Activated T-cell treated with anti-CD3 and anti-CD28 coated beads, Interleukin-2, amount 50 U/mL, for 4 hours (primary cell): ENCODE measurements at regions not wholly inside any gene's neighbourhood (a gene's known extent, or its start where the extent isn't known, plus 50 kb on each side); places are given as distances from the start of the nearest gene placed in this dataset.
"Not testable (repeated sequence)": the region's sequence is repeated elsewhere in the genome, so short reads cannot be mapped to it uniquely, and the experiment has no call there.

ENCODE experiments used
- ATAC-seq, 2 donors: fragments of 200-7000 bp; cut with Tn5 transposase; one replicate each; pipeline ENCODE4 v1.10.0; 2021
- DNase-seq: peaks from one replicate; pipeline ENCODE4 v3.0.0-alpha.2; 2020
- H3K27me3 Mint-ChIP-seq: one replicate; pipeline ENCODE4 v1.8.0; 2021; ENCODE audit warnings: low read depth, mixed read lengths
- H3K36me3 Mint-ChIP-seq: one replicate; pipeline ENCODE4 v1.8.0; 2022; ENCODE audit warnings: mixed read lengths; ENCODE audit not compliant: insufficient read depth
- H3K4me1 Mint-ChIP-seq: one replicate; pipeline ENCODE4 v1.8.0; 2021; ENCODE audit warnings: low read depth, mixed read lengths
- H3K4me3 Mint-ChIP-seq: one replicate; pipeline ENCODE4 v1.8.0; 2021; ENCODE audit warnings: mild to moderate bottlenecking, moderate library complexity, mixed read lengths
- H3K9me3 Mint-ChIP-seq: one replicate; pipeline ENCODE4 v1.8.0; 2021; ENCODE audit warnings: mixed read lengths

DNA sequence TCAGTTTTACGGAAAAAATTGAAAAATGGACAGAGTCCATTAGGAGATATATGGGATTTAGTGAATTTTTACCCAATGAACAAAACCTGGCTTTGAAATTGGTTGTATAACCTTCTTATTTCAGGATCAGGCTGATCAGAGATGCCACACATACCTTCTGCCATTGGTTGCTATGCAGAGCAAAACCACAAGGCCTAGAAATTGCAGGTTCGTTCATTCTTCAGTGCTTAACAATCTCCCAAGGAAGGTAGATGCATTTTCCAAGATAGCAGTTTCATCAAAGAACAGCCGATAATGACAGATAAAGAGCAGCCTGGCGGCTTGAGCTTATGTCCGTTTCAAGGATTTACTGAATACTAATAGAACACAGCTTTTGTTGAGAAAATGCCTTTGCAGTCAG, 868.8 kb downstream of the EPHA4 start:
- Mint-ChIP-seq H3K4me3 (no peak overlapping the region), H3K36me3 (no peaks in the 10 kb centered on the region), H3K9me3 (peaks cover 14% of the 10 kb centered on the region), H3K4me1 (no peaks in the 10 kb centered on the region), H3K27me3 (no peaks in the 10 kb centered on the region)
- no peak for ATAC-seq
- no peak for DNase-seq

DNA sequence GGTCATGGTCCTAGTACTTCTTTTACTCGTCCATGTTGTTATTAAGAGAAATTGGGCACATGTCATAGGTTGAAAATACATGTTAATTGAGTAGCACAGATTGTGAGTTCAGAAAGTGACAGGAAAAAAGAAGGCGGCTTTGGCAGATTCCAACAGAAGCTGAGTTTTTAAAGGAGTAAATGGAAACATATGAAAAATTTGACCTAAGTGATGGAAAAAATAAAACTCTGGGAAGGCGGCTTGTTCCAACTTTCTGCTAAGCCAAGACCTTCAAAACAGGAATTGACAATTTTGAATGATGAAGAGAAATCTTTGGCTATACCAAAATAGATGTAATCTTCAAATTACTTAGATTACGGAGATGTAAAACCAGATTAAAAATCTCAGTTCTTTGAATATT, 868.0 kb downstream of the EPHA4 start:
- DNase-seq = no peak
- H3K9me3 Mint-ChIP-seq = peaks cover 14% of the 10 kb centered on the region
- no peak for ATAC-seq
- H3K4me1 Mint-ChIP-seq = no peaks in the 10 kb centered on the region
- no peaks in the 10 kb centered on the region for H3K27me3 Mint-ChIP-seq
- no peaks in the 10 kb centered on the region for H3K36me3 Mint-ChIP-seq
- no peak overlapping the region for H3K4me3 Mint-ChIP-seq

DNA sequence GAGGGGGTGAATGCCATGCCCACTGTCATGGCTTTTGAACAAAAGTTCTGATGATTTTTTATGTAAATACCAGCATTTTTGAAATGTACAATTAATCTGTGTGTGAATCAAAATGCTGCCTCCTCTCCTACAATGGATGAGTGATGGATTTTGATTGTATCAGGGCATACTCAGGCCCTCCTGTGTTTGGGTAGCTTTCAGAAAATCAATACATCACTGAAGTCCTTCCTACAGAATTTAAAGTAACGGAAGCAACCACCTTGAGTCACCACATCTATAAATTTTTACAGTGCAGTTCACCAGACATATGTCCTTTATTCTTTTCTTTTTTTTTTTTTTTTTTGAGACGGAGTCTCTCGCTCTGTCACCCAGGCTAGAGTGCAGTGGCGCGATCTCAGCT, 867.3 kb downstream of the EPHA4 start:
- no peak for DNase-seq
- no peaks in the 10 kb centered on the region for H3K4me1 Mint-ChIP-seq
- no peaks in the 10 kb centered on the region for H3K27me3 Mint-ChIP-seq
- H3K4me3 Mint-ChIP-seq = no peak overlapping the region
- H3K36me3 Mint-ChIP-seq = no peaks in the 10 kb centered on the region
- no peak for ATAC-seq
- H3K9me3 Mint-ChIP-seq = peaks cover 14% of the 10 kb centered on the region

DNA sequence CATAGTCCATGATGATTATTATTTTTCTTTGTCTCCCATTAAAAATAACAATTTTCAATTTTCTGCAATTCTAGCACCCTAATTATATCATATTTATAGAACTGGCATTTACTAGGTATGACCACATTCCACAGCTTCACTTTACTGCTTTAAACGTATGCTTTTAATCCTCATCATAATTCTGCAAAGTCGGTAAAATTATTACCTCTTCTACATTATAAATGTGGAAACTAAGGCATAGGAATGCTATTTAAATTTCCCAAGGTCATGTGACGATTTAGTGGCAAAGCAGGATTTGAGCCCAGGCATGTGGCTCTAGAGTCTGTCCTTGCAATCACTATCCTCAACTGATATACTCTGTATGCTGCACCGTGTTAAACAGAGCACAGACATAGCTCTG, 866.4 kb downstream of the EPHA4 start:
- Mint-ChIP-seq H3K4me1 (no peaks in the 10 kb centered on the region), H3K27me3 (no peaks in the 10 kb centered on the region), H3K36me3 (no peaks in the 10 kb centered on the region)

DNA sequence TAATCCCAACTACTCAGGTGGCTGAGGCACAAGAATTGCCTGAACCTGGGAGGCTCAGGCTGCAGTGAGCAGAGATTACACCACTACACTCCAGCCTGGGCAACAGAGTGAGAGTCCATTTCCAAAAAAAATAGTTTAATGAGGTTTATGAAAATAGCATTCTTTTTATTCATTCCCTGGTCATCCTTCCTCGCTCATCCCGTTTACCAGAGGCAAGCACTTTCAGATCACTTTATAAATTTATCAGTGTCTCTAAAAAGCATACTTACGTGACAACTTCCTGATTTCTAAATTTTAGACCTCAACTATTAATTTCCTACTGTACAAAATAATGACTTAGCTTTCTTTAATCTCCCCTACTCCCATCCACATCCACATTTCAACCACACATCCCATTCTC, 864.8 kb downstream of the EPHA4 start:
- peaks cover 2% of the 10 kb centered on the region for H3K27me3 Mint-ChIP-seq
- no peaks in the 10 kb centered on the region for H3K4me1 Mint-ChIP-seq
- no peaks in the 10 kb centered on the region for H3K9me3 Mint-ChIP-seq
- H3K4me3 Mint-ChIP-seq = no peak overlapping the region
- H3K36me3 Mint-ChIP-seq = no peaks in the 10 kb centered on the region
- no peak for ATAC-seq
- no peak for DNase-seq

More for the DNA sequence above, 866.4 kb downstream of the EPHA4 start:
- ATAC-seq (no peak), DNase-seq (no peak)
- Mint-ChIP-seq H3K9me3 (peaks cover 13% of the 10 kb centered on the region), H3K4me3 (no peak overlapping the region)

- Mint-ChIP-seq H3K9me3 (no peaks in the 10 kb centered on the region), H3K4me3 (no peak overlapping the region)
- ATAC-seq = no peak
These were observed 863.7 kb downstream of the EPHA4 start for GRCh38 chr2:220708366-220708765.

DNA sequence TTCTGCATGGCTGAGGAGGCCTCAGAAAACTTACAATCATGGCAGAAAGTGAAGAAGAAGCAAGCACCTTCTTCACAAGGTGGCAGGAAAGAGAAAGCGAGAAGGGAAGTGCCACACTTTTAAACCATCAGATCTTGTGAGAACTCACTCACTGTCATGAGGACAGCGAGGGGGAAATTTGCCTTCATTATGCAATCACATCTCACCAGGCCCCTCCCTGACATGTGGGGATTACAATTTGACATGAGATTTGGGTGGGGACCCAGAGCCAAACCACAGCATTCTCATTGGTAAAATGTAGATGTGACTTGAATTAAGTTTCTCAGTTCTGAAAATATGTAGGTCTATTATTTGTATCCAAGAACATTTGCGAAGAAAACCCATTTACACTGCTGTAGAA, 854.8 kb downstream of the EPHA4 start:
- H3K4me3 Mint-ChIP-seq = no peak overlapping the region
- H3K27me3 Mint-ChIP-seq = peaks cover 2% of the 10 kb centered on the region
- no peak for DNase-seq
- no peak for ATAC-seq
- H3K4me1 Mint-ChIP-seq = no peaks in the 10 kb centered on the region
- no peaks in the 10 kb centered on the region for H3K36me3 Mint-ChIP-seq
- no peaks in the 10 kb centered on the region for H3K9me3 Mint-ChIP-seq

More at GRCh38 chr2:220708366-220708765, 863.7 kb downstream of the EPHA4 start:
- Mint-ChIP-seq H3K4me1 (no peaks in the 10 kb centered on the region), H3K36me3 (no peaks in the 10 kb centered on the region), H3K27me3 (peaks cover 2% of the 10 kb centered on the region)
- no peak for DNase-seq

GRCh38 chr2:220736778-220737177, 835.3 kb downstream of the EPHA4 start:
- Mint-ChIP-seq H3K9me3 (peaks cover 5% of the 10 kb centered on the region), H3K36me3 (no peaks in the 10 kb centered on the region), H3K4me1 (no peaks in the 10 kb centered on the region), H3K4me3 (no peak overlapping the region), H3K27me3 (peaks cover 6% of the 10 kb centered on the region)
- DNase-seq = no peak
- ATAC-seq = no peak

DNA sequence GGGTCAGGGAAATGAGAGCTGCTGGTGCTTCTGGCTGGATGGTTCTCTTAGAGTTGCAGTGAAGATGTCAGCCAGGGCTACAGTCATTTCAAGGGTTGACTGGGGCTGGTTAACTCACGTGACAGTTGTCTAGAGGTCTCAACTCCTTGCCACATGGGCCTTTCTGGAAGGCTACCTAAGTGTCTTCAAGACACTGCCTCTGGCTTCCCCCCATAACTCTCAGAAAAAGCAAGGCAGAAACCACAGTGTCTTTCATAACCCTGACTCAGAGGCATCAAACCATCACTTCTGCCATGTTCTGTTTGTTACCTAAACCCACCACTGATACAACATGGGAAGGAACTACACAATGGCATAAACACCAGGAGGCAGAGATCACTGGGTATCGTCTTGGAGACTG, 828.9 kb downstream of the EPHA4 start:
- DNase-seq (no peak), ATAC-seq (no peak)
- Mint-ChIP-seq H3K4me1 (no peaks in the 10 kb centered on the region), H3K27me3 (peaks cover 2% of the 10 kb centered on the region), H3K4me3 (no peak overlapping the region), H3K9me3 (peaks cover 5% of the 10 kb centered on the region), H3K36me3 (no peaks in the 10 kb centered on the region)

DNA sequence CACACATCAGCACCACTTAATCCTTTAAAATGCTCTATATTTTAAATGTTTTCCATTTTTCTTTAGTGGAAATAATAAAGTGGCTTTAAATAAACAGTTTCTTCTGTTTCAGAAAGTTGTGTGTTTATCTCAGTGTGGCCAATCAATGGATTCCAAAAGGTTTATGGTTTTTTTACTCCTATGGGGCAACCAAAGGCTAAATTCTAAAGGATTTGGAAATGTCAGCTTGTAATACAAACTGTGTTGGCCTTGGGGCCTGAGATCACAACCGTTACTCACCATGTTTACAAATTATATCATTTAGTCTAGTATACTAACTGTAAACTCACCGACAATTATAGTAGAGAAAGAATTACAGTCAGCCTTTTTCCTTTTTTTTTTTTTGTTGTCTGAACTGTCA, 827.2 kb downstream of the EPHA4 start:
- Mint-ChIP-seq H3K4me1 (no peaks in the 10 kb centered on the region), H3K27me3 (peaks cover 2% of the 10 kb centered on the region), H3K9me3 (no peaks in the 10 kb centered on the region), H3K36me3 (no peaks in the 10 kb centered on the region), H3K4me3 (no peak overlapping the region)
- ATAC-seq = no peak
- DNase-seq = no peak

- ATAC-seq = no peak
- H3K36me3 Mint-ChIP-seq = no peaks in the 10 kb centered on the region
These were observed 826.4 kb downstream of the EPHA4 start for GRCh38 chr2:220745682-220746081.

DNA sequence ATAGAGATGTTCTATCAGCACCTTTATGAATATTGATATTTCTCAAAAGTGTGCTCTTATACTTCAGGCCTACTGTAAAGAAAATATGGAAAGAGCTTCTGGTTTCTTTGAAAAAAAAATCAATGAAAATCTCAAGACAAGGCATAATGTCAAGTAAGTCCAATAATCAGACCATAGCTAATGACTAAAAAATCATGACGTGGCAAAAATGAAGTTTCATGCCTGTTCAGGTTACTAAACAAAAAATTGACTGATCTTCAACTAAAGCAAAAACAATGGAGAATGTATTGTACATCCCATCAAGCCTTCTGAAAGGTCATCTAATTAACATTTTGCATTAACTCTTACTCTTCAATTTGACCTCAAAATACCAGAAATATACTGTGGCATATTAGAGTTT, 824.4 kb downstream of the EPHA4 start:
- no peaks in the 10 kb centered on the region for H3K4me1 Mint-ChIP-seq
- H3K27me3 Mint-ChIP-seq = no peaks in the 10 kb centered on the region
- no peak overlapping the region for H3K4me3 Mint-ChIP-seq
- ATAC-seq (no peak), DNase-seq (no peak)
- no peaks in the 10 kb centered on the region for H3K36me3 Mint-ChIP-seq
- no peaks in the 10 kb centered on the region for H3K9me3 Mint-ChIP-seq

More at GRCh38 chr2:220745682-220746081, 826.4 kb downstream of the EPHA4 start:
- Mint-ChIP-seq H3K9me3 (no peaks in the 10 kb centered on the region), H3K4me3 (no peak overlapping the region), H3K27me3 (no peaks in the 10 kb centered on the region), H3K4me1 (no peaks in the 10 kb centered on the region)
- no peak for DNase-seq

DNA sequence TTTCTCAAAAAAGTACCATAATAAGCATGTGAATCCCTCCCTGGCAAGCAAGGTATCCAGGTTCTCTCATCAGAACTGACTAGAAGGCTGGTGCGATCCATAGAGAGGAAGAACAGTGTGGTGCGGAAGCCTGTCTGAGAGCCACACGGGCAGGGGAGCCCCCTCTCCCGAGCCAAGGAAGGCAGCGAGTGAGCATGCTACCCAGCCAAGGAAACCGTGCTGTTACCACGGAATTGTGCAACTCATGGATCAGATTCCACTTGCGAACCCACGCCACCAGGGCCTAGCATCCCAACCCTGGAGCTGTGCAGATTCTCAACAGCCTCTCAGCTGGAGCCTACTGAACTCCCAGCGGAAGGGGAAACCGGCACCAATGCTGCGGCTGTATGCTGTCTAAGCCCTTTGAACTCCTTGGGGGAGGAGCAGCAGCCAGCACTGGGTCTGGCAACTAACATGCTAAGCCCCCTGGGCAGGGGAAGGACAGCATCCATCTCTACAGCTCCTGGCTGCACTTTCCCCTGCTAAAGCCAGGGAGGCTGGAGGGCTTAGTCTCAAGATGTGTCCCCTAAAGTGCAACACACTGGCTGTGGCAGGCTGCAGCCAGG, 823.1 kb downstream of the EPHA4 start:
- H3K27me3 Mint-ChIP-seq = no peaks in the 10 kb centered on the region
- H3K4me3 Mint-ChIP-seq = no peak overlapping the region
- H3K36me3 Mint-ChIP-seq = no peaks in the 10 kb centered on the region
- ATAC-seq (no peak), DNase-seq (no peak)
- no peaks in the 10 kb centered on the region for H3K4me1 Mint-ChIP-seq
- no peaks in the 10 kb centered on the region for H3K9me3 Mint-ChIP-seq

GRCh38 chr2:220753486-220753885, 818.6 kb downstream of the EPHA4 start:
- no peaks in the 10 kb centered on the region for H3K4me1 Mint-ChIP-seq
- no peak overlapping the region for H3K4me3 Mint-ChIP-seq
- no peaks in the 10 kb centered on the region for H3K27me3 Mint-ChIP-seq

DNA sequence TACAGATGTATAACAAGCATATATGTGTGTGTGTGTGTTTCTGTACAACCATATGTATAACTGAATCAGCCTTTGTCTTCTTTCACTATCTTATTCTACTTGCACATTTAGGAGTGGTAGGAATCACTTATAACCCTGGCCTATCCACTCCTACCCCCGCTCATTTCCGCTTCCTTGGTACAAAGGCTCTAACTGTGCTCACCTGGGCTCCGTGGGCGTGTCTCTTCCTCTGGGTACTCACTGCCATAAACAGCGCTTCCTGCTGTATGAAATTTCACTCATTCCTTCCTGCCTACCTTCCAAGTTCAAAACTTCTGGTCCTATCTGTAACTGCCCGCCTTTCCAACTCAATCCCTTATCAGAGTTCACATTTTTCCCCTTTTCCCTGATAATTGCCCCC, 815.5 kb downstream of the EPHA4 start:
- no peaks in the 10 kb centered on the region for H3K4me1 Mint-ChIP-seq
- no peak for DNase-seq
- no peaks in the 10 kb centered on the region for H3K36me3 Mint-ChIP-seq
- peaks cover 3% of the 10 kb centered on the region for H3K27me3 Mint-ChIP-seq
- ATAC-seq = no peak
- H3K9me3 Mint-ChIP-seq = no peaks in the 10 kb centered on the region
- no peak overlapping the region for H3K4me3 Mint-ChIP-seq

More at GRCh38 chr2:220753486-220753885, 818.6 kb downstream of the EPHA4 start:
- ATAC-seq (no peak), DNase-seq (no peak)
- Mint-ChIP-seq H3K36me3 (no peaks in the 10 kb centered on the region), H3K9me3 (no peaks in the 10 kb centered on the region)

DNA sequence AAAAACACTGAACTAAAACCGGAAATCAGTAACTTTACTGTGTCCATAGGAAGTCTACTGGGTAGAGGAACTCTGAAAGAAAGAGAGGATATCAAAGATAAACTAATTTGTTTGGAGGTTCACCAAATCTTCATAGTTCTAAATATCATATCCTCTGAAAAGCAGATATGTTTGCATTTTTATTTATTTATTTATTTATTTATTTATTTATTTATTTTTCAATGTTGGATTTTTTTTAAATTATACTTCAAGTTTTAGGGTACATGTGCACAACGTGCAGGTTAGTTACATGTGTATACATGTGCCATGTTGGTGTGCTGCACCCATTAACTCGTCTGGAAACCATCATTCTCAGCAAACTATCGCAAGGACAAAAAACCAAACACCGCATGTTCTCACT, 813.7 kb downstream of the EPHA4 start:
- not testable (repeated sequence) for H3K9me3 Mint-ChIP-seq

More for the DNA sequence above, 813.7 kb downstream of the EPHA4 start:
- not testable (repeated sequence) for DNase-seq, ATAC-seq, H3K4me3 Mint-ChIP-seq, H3K4me1 Mint-ChIP-seq, H3K27me3 Mint-ChIP-seq, H3K36me3 Mint-ChIP-seq
